GM06990 (cell line): ENCODE measurements at regions not wholly inside any gene's neighbourhood (a gene's known extent, or its start where the extent isn't known, plus 50 kb on each side); places are given as distances from the start of the nearest gene placed in this dataset.

ENCODE experiments used
- DNase-seq: peaks from one replicate; pipeline ENCODE4 v3.0.0-alpha.2; 2011; ENCODE audit not compliant: insufficient read length; ENCODE audit errors: extremely low read depth
- H3K27me3 ChIP-seq: replicated peaks from 2 replicates; pipeline ENCODE4 v1.6.0; 2011; ENCODE audit warnings: low read length; ENCODE audit not compliant: control insufficient read depth, insufficient read depth
- H3K36me3 ChIP-seq: 2 replicates; pipeline ENCODE4 v1.5.1; 2011; ENCODE audit warnings: low read length; ENCODE audit not compliant: control insufficient read depth, insufficient read depth
- H3K4me3 ChIP-seq: replicated peaks from 2 replicates; pipeline ENCODE4 v1.5.1; 2011; ENCODE audit warnings: low read depth, mild to moderate bottlenecking, control low read depth, low read length
- TF ChIP-seq, protein P1 (sequence below): IDR thresholded peaks from 2 replicates; pipeline ENCODE4 v1.5.1; 2011; ENCODE audit warnings: low read length, control low read depth, mild to moderate bottlenecking, inconsistent platforms; ENCODE audit not compliant: insufficient read depth, poor library complexity, severe bottlenecking

DNA sequence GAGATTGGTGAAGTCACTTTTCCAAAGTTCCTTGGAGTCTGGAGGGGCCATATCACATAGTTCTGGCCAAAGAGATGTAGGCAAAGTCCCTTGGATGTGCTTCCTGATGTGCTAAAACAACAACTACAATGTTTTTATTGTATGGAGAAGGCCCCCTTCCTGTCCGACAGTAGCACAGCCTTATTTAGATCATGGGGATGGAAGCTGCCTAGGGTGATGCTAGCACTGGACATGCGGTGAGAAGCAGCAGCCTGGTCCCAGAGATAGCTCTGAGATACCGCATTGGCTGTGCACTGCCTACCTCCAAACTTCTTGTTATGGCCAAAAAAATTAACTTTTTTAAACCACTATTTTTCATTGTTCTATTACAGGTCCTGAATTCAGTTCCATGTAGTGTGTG, 137.6 kb downstream of the AQP9 start:
- no peak for DNase-seq
- no peak overlapping the region for H3K4me3 ChIP-seq
- no peaks in the 10 kb centered on the region for H3K27me3 ChIP-seq
- TF ChIP-seq, protein P1, sequence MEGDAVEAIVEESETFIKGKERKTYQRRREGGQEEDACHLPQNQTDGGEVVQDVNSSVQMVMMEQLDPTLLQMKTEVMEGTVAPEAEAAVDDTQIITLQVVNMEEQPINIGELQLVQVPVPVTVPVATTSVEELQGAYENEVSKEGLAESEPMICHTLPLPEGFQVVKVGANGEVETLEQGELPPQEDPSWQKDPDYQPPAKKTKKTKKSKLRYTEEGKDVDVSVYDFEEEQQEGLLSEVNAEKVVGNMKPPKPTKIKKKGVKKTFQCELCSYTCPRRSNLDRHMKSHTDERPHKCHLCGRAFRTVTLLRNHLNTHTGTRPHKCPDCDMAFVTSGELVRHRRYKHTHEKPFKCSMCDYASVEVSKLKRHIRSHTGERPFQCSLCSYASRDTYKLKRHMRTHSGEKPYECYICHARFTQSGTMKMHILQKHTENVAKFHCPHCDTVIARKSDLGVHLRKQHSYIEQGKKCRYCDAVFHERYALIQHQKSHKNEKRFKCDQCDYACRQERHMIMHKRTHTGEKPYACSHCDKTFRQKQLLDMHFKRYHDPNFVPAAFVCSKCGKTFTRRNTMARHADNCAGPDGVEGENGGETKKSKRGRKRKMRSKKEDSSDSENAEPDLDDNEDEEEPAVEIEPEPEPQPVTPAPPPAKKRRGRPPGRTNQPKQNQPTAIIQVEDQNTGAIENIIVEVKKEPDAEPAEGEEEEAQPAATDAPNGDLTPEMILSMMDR, result no peak
- no peaks in the 10 kb centered on the region for H3K36me3 ChIP-seq

DNA sequence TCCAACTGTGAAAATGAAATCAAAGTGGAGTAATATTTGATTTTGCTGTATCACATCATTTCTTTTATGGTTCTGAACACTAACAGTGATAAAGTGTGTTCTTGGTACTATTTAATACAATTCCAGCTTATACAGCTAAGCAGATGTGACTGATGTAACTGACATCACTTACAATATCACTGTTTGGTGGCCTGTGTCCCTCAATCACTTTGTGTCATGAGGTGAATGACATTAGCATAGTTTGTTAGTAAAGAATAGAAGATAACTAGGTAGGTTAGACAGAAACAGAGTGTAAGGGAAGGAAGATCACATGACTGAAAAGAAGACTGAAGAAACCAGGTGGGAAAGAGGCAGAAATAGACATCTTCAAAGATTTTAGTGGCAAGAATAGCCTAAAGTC, 138.7 kb downstream of the AQP9 start:
- no peak overlapping the region for H3K4me3 ChIP-seq
- H3K27me3 ChIP-seq, result no peaks in the 10 kb centered on the region
- TF ChIP-seq, protein P1, result no peak
- H3K36me3 ChIP-seq, result no peaks in the 10 kb centered on the region
- DNase-seq, result no peak

DNA sequence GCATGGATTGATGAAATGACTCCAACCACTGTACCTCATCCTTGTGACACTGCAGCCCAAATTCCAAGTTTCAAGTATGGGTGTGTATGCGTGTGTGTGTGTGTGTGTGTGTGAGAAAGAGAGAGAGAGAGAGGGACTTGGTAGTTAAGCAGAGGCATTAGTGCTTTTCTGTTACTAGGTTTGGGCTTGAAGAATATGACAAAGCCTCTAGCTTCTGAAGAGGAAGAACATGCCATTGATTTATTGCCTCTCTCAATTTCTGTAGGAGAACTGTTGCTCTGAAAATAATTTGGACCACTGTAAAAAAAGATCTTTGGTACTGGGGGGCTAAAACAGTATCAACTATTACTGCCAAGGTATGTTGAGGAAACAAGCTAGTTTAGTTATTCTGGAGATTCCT, 139.2 kb downstream of the AQP9 start:
- TF ChIP-seq, protein P1, result no peak
- Histone ChIP-seq H3K36me3 (no peaks in the 10 kb centered on the region), H3K4me3 (no peak overlapping the region), H3K27me3 (no peaks in the 10 kb centered on the region)
- no peak for DNase-seq

DNA sequence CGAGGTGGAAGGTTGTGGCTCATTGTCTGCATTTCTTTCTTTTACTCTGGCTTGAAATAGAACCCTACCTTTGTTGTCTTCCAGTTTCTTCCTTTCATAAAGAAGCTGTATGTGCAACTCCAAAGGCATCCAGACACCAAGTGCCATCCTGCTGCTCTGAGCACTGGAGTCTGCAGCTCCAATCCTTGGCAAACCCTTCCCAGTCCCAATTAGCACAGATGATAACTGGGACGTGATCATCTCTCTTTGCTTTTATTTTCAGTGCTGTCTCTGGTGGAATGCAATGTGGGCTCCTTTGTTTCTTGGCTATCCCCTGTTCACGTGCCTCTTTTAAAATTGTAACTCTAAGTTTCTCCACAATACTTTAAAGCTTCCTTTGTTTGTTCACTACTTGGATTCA, 140.9 kb downstream of the AQP9 start:
- no peak for DNase-seq
- no peaks in the 10 kb centered on the region for H3K36me3 ChIP-seq
- H3K27me3 ChIP-seq, result no peaks in the 10 kb centered on the region
- no peak overlapping the region for H3K4me3 ChIP-seq
- TF ChIP-seq, protein P1, result no peak

DNA sequence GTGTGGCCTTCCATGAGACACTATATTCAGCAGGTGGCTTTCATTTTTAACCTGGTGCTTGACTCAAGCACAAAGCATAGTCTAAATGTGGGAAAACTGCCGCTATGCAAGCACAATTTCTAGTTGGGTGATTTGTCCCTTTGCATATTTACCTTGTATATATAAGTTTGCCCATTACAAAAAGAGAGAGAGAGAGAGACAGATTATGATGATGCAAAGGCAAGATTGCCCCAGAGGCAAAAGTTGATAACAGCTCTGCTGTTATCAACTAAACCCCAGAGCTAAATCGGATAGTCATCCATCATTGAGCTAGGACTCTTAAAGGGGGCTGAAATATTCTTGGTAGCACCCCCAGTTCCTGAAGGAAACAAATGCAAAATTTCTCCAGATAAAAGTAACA, 141.5 kb downstream of the AQP9 start:
- no peaks in the 10 kb centered on the region for H3K27me3 ChIP-seq
- H3K4me3 ChIP-seq, result no peak overlapping the region
- H3K36me3 ChIP-seq, result no peaks in the 10 kb centered on the region
- TF ChIP-seq, protein P1, result no peak
- DNase-seq, result no peak

DNA sequence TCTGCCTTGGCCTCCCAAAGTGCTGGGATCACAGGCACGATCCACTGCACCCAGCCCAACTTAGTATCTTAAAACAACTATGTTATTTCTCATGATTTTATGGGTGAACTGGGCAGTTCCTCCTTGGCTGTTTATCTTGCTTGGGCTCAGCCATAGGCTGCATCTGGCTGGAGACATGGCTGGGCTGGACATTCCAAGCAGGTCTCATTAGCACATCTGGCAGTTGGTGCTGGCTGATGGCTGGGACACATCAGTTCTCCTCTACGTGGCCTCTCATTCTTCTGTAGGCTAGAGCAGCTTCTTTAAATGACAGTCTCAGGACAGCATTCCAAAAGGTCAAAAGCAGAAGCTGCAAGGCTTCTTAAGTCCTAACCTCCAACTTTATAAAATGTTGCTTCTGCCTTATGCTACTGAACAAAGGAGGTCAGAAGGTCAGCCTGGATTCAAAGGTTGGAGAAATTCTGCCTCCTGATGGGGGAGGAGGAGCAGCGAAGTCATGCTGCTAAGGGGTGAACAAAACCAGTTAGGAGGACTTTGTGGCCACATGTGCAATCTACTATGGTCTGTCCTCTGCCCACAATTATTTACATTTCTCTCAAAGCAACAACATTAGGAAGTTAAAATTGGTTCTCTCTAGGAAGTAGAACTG, 144.0 kb downstream of the AQP9 start:
- no peak for DNase-seq
- no peak overlapping the region for H3K4me3 ChIP-seq
- H3K36me3 ChIP-seq, result no peaks in the 10 kb centered on the region
- H3K27me3 ChIP-seq, result no peaks in the 10 kb centered on the region
- TF ChIP-seq, protein P1, result no peak
